GM21576 (cell line): ENCODE measurements at regions not wholly inside any gene's neighbourhood (a gene's known extent, or its start where the extent isn't known, plus 50 kb on each side); places are given as distances from the start of the nearest gene placed in this dataset.

Experiments
- ATAC-seq: cut with Tn5 transposase; IDR thresholded peaks from one replicate; pipeline ENCODE4 v1.9.1; 2021; ENCODE audit warnings: mild to moderate bottlenecking, moderate library complexity; ENCODE audit not compliant: unreplicated experiment

DNA sequence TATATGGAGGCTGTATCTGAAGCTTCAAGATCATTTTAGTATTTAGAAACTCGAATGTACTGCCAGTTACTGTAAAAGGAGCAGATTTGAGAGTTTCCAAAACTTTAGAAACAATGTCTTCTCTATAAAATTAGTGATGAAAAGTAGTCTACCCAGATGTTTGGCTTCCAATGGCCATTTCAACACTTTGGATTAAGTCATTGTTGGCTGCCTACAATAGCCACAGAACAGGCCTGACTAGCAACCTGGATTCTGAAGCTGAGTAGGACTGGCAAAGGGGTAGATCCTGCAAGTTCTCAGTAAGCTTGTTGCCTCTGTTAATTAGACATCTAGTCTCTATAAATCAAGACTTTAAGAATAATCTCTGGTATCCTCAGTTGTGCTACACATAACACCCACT lies 239.0 kb upstream of the KCNMB2 start:
- ATAC-seq = no peak

DNA sequence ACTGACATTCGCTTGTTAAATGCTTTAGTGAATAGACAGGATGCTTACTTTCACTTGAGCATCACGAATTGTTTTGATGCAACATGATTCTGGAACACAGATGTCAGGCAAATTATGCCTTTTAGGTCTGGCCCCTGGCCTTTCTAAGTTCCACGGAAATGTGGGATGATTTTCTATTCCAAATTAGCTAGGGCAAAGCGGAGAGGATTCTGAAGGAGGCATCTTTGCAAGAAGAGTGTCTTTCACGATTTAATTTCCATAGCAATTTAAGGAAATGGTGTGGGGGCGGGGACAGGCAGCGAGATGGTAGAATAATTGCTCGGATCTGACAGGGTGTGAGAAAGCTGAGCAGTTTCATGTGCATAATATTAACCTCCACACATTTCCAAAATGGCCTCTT lies 238.5 kb upstream of the KCNMB2 start:
- no peak for ATAC-seq

- ATAC-seq = no peak
Observed at GRCh38 chr3:178300441-178300959, 235.7 kb upstream of the KCNMB2 start.

GRCh38 chr3:178302966-178303930 lies 233.0 kb upstream of the KCNMB2 start:
- no peak for ATAC-seq

DNA sequence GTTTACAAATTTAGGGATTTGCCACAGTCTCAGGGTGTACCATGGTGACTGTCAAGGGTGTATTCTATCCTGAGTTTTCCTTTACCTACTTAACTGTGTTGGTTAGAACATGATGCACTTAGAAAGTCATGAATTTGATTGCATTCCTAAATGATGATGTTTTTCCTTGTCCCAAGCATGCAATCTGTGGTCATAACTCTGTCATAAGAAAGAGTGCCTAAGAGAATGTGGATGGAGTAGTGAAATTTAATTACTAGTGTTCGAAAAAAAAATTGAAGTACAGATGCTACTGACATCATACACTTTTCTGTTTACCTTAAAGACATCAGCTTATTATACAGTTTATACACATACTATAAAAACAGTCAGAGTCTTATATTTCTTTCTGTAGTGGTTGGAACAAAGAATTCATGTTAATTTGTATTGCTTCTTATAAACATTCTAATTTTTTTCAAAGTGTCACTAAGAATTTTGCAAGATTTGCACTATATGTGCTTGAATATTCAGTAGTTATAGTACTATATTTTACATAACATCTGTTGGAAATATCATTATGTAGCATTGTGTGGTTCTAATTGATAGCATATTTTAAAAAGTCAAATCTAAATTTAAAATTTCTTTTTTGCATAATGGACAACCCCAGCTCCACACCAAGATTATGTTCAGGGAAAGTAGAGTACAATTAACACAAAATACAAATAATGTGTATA lies 231.3 kb upstream of the KCNMB2 start:
- no peak for ATAC-seq

DNA sequence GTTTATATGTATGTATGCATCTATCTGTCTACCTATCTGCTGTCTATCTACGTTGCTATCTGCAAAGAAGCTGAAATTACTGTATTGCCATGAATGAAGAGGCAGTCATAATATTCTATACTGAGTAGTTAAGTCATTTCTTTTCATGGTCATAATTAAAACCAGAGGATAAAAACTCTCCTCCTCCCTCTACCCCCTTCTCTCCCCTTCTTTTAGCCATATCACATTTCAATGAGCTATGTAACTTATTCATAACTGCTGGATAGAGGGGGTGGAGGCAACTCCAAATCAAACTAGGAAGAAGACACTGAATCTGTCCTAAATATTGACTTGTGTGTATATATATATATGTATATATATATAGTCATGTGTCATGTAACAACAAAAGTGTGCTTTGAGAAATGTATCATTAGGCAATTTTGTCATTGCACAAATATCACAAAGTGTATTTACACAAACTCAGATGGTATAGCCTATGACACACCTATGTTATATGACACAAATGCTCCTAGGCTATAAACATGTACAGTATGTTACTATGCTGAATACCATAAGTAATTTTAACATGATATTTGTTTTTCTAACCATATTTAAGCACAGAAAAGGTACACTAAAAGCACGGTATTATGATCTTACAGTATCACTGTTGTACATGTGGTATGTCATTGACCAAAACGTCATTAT lies 229.7 kb upstream of the KCNMB2 start:
- ATAC-seq = no peak

DNA sequence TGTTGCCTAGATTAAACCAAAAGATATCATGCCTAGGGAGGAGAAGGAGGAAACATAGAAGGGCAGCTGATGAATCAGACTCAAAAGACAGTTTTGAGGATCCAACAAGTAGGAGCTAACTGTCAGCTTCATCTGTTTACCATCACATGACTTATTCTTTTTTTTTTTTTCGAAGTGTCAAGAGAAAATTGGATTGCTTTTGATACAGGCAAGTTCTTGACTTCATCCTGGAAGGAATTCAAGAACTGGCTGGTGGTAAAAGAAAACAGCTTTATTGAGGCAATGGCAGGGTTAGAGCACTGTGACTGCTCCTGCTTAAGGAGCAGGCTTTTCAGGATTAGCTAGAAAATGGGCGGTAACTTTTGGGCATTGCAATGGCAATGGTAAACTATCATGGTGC lies 227.5 kb upstream of the KCNMB2 start:
- no peak for ATAC-seq

DNA sequence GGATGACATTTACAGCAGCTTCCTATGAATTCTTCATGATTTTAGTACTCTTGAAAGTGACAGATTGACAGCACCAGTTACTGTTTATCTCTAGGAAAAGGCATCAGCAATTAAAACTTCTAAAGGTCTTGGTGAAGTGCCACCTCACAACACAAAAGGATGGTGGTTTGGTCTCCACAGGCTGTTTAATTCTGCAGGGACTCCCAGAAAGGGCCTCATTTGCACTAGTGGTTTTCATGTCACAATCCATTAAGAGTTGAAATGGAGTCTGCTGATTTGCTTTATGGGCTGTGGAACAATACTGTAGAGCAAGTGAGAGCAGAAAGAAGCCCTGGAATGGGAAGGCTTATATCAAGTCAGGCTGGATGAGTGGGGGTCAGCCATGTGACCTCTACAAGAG lies 225.3 kb upstream of the KCNMB2 start:
- ATAC-seq = no peak

GRCh38 chr3:178313716-178314115 lies 222.5 kb upstream of the KCNMB2 start:
- ATAC-seq = no peak

- no peak for ATAC-seq
Observed at GRCh38 chr3:178318340-178318739, 217.9 kb upstream of the KCNMB2 start.

DNA sequence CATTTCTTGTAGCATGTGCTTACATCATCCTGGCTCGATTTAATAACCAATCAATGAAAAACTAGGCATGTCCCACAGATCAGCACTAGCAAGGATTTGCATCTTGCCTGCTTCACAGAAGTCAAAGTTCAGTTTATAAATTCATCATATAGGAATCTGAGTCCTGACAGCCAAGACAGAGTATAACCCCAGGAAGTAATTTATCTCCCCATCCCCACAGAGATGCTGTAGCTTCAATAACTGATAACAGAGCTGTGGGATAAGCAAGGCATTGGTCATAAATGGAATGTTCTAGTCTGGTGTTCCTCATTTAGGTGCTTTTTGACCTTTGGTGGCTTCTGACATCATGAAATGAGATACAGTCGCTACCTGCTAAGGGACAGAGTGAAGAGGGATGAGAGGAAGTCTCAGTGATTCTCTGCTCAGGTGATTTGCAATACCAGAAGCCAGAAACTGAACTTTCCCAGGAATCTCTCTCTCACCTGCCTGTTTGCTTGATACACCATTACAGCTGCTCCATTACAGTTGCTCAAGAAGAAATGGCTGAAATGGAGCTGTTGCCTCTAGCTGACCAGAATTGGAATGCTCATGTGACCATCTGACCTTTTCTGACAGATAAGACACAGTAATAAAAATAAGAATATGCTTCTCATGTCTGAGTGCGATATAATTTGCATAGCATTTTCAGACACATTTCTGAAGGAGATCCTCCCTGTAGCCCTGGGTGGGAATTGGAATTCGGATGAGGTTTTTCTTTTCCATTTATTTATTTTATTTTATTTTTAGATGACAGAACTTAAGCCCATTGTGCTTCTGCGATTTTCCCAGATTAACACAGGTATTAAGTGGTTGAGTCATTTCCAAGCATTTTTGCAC lies 217.1 kb upstream of the KCNMB2 start:
- ATAC-seq = no peak

DNA sequence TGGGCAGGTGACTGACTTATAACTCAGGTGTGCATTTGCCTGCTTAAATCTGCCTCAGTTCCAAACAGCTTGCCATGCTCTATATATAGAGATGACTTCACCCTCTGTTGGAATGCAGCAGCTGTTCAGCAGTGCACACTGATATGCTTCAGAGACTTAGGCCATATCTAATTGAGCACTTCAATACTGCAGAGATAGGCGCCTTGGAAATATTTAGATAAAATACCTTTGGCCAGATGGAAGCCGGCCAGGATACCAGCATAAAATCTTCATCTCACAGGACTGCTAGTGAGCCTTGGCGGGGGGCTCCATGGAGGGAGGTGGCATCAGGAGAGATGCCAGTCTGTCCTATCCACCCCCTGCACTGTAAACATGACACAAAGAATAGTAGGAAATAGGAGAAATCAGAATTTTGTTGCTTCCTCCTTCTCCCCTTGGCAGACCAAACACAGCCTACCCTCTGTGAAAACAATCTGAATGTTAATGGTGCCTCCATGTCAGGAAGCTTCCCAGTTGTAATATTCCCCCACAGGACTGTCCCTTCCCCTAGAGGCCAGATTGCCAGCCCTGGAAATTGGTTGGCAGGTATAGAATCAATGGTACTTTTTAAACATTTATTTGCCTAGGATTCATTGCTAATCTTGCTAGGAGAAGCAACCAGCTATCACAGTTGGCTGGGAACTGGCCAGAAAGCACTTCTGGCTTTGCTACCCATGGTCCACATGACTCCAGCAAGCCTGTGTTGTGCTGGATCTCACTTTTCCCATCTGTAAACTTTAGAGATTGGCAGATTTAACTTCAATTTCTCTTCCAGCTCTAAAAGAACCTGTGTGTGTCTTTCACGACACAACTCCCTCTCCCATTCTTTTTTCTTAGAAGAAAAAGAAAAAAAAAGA lies 215.5 kb upstream of the KCNMB2 start:
- no peak for ATAC-seq

DNA sequence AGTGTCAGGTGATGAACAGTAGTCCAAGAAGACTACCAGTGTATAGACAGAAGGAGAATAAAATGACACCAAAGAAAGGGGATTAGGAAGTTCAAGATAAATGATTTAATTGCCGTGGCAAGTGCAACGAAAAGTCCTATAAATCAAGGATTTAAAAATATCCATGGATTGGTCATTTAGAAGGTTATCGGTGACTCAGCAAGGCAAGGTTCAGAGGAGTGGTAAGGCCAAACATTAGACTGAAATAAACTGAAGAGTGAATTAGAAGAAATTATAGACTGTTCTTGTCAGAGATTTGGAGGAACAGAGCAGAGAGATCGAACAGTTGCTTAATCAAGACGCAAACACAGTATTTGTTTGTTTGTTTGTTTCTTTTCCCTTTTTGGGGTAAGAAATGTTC lies 211.9 kb upstream of the KCNMB2 start:
- no peak for ATAC-seq

DNA sequence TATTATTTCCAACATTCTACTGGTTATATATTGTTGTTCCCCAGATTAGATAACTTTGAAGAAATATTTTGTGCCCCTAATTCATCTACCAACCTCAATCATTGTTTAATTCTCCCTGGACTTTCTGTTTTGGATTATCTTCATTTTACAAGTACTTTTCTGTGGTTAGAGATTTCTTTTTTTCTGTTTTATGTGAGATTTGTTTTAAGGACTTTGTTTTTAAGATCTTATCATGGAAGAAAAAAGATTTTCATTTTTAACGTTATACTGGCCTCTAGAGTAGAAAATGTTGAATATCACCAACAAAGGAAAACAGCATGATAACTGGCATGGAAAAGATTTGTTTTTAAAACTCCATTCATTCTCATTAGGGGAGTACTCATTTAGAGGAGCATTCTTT lies 210.9 kb upstream of the KCNMB2 start:
- no peak for ATAC-seq

GRCh38 chr3:178329936-178330335 lies 206.3 kb upstream of the KCNMB2 start:
- ATAC-seq = no peak

DNA sequence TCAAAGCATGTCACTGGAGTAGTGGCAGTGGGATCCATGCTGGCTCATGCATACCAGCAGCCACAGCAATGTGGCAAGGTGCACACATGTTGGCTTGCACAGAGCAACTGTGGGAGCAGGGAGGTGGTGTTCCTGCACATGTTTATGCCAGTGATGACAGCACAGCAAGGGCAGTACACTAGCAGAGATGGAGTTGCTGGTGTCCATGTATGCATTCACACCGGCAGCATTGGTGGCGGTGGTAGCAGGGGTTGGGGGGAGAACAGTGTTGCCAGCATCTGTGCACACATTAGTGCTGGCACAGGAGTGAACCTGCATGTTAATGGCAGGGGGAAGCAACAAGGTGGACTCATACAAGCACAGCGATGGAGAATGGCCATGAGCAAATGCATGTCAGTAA lies 202.0 kb upstream of the KCNMB2 start:
- ATAC-seq = no peak

- ATAC-seq = no peak
Observed at GRCh38 chr3:178336336-178336735, 199.9 kb upstream of the KCNMB2 start.

GRCh38 chr3:178340506-178340905 lies 195.7 kb upstream of the KCNMB2 start:
- no peak for ATAC-seq

DNA sequence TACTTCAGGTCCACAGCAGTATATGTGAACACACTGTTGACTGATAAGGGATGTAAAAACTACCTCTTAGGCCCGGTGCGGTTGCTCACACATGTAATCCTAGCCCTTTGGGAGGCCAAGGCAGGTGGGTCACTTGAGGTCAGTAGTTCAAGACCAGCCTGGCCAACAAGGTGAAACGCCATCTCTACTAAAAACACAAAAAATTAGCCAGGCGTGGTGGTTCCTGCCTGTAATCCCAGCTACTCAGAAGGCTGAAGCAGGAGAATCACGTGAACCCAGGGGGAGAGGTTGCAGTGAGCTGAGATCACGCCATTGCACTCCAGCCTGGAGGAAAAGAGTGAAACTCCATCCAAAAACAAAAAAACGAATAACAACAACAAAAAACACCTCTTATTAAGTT lies 194.6 kb upstream of the KCNMB2 start:
- ATAC-seq = no peak
